Smooth muscle cell (in vitro differentiated cells): ENCODE measurements at regions not wholly inside any gene's neighbourhood (a gene's known extent, or its start where the extent isn't known, plus 50 kb on each side); places are given as distances from the start of the nearest gene placed in this dataset.

Experiments
- DNase-seq: peaks from one replicate; lab custom pipeline; 2025; ENCODE audit not compliant: unreplicated experiment; lab: John Stamatoyannopoulos, UW
- H2AFZ ChIP-seq: fragments of 200-600 bp; sonication (generic); 2 replicates; pipeline ENCODE4 v1.6.0; 2016; ENCODE audit warnings: antibody characterized with exemption, low read depth, mild to moderate bottlenecking
- H3F3A ChIP-seq: fragments of 200-600 bp; sonication (generic); 2 replicates; pipeline ENCODE4 v1.6.0; 2017; ENCODE audit warnings: antibody characterized with exemption, low read depth
- H3K27ac ChIP-seq: fragments of 200-600 bp; sonication (generic); 2 replicates; pipeline ENCODE4 v1.5.1; 2016; ENCODE audit warnings: low read depth, mild to moderate bottlenecking
- H3K27me3 ChIP-seq: fragments of 200-600 bp; sonication (generic); 2 replicates; pipeline ENCODE4 v1.6.1; 2016; ENCODE audit warnings: low read depth, mild to moderate bottlenecking
- H3K36me3 ChIP-seq: fragments of 200-600 bp; sonication (generic); 2 replicates; pipeline ENCODE4 v1.5.1; 2016; ENCODE audit warnings: low read depth
- H3K4me1 ChIP-seq: fragments of 200-600 bp; sonication (generic); 2 replicates; pipeline ENCODE4 v1.5.1; 2016; ENCODE audit warnings: low read depth
- H3K4me2 ChIP-seq: fragments of 200-600 bp; sonication (generic); 2 replicates; pipeline ENCODE4 v1.6.0; 2016; ENCODE audit warnings: mild to moderate bottlenecking
- H3K4me3 ChIP-seq: fragments of 200-600 bp; sonication (generic); 2 replicates; pipeline ENCODE4 v1.5.1; 2016; ENCODE audit warnings: mild to moderate bottlenecking
- H3K79me2 ChIP-seq: fragments of 200-600 bp; sonication (generic); 2 replicates; pipeline ENCODE4 v1.6.0; 2016; ENCODE audit warnings: low read depth, mild to moderate bottlenecking
- H3K9ac ChIP-seq: fragments of 200-600 bp; sonication (generic); 2 replicates; pipeline ENCODE4 v1.6.0; 2016; ENCODE audit warnings: low read depth
- H3K9me3 ChIP-seq: fragments of 200-600 bp; sonication (generic); replicated peaks from 2 replicates; pipeline ENCODE4 v1.5.1; 2016; ENCODE audit warnings: low read depth
- H4K20me1 ChIP-seq: fragments of 200-600 bp; sonication (generic); 2 replicates; pipeline ENCODE4 v1.6.0; 2016; ENCODE audit warnings: low read depth
- CTCF ChIP-seq: fragments of 200-600 bp; sonication (generic); IDR thresholded peaks from 2 replicates; pipeline ENCODE4 v1.5.1; 2017; ENCODE audit warnings: borderline replicate concordance, mild to moderate bottlenecking, antibody characterized with exemption; ENCODE audit not compliant: insufficient read depth, poor library complexity, severe bottlenecking
- WGBS: methylation state at CpG from one replicate; pipeline ENCODE4 v1.1.7; 2016; ENCODE audit warnings: low lambda C conversion rate; 5-methylcytosine and 5-hydroxymethylcytosine counted together

- Histone ChIP-seq H3K27ac (no peak overlapping the region), H4K20me1 (no peaks in the 10 kb centered on the region), H3F3A (no peaks in the 10 kb centered on the region), H3K27me3 (no peaks in the 10 kb centered on the region), H3K79me2 (no peaks in the 10 kb centered on the region), H3K9me3 (no peaks in the 10 kb centered on the region), H3K4me1 (no peaks in the 10 kb centered on the region), H3K4me3 (no peak overlapping the region), H3K9ac (no peak overlapping the region), H2AFZ (no peak overlapping the region), H3K4me2 (no peak overlapping the region), H3K36me3 (no peaks in the 10 kb centered on the region)
- DNase-seq: no peak
- TF ChIP-seq CTCF: no peak
Measured at GRCh38 chr13:67506407-67506806, 276.3 kb upstream of the PCDH9 start.

DNA sequence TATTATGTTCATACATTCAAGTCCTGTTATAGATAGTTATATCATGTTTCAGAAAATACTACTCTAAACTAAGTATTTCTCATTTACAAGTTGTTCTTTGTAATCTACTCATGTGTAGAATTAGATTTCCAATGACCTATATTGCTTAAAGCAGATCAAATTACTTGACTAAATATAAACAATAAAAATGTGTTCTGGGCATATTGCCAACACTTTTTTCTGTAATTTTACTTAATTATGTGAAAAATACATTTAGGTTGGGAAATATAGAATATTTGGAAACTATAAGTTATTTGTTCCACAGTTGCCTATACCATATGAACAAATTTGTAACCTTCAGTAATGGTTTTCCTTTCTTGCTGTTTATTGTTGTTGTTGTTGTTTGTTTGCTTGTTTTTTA is 275.2 kb upstream of the PCDH9 start:
- H4K20me1 ChIP-seq: no peaks in the 10 kb centered on the region
- no peak overlapping the region for H3K4me3 ChIP-seq
- H3K27ac ChIP-seq: no peak overlapping the region
- DNase-seq: no peak
- H3K36me3 ChIP-seq: no peaks in the 10 kb centered on the region
- H3K4me1 ChIP-seq: no peaks in the 10 kb centered on the region
- H3F3A ChIP-seq: no peaks in the 10 kb centered on the region
- H2AFZ ChIP-seq: no peak overlapping the region
- H3K79me2 ChIP-seq: no peaks in the 10 kb centered on the region
- no peak for TF ChIP-seq CTCF
- no peak overlapping the region for H3K9ac ChIP-seq
- H3K27me3 ChIP-seq: no peaks in the 10 kb centered on the region
- H3K9me3 ChIP-seq: no peaks in the 10 kb centered on the region
- no peak overlapping the region for H3K4me2 ChIP-seq

DNA sequence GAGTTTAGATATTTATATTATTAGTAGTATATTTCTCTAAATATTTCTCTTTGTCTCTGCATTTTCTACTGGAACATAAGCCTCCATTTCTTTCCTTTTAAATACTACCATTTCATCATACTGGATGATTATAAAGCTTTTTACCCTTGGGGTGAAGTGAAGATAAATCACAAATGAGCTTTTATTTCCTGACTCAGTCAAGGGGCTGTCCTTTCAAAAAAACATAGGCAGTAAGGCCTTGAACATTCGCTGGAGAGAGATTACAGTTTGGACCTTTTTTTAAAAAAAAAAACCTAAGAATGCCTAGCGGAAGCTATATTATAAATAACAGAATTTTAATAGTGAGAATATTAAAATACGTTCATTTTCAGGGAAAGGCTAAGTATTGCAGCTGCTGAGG is 268.8 kb upstream of the PCDH9 start:
- Histone ChIP-seq H3K27ac (no peak overlapping the region), H3K9me3 (no peaks in the 10 kb centered on the region), H3K4me3 (no peak overlapping the region), H2AFZ (no peak overlapping the region), H3K36me3 (no peaks in the 10 kb centered on the region), H3F3A (no peaks in the 10 kb centered on the region), H3K27me3 (no peaks in the 10 kb centered on the region), H3K4me2 (no peak overlapping the region), H4K20me1 (no peaks in the 10 kb centered on the region), H3K79me2 (no peaks in the 10 kb centered on the region), H3K9ac (no peak overlapping the region), H3K4me1 (no peaks in the 10 kb centered on the region)
- no peak for TF ChIP-seq CTCF
- DNase-seq: no peak
- 90% methylated on average over 3 of the region's 3 CpGs for WGBS

DNA sequence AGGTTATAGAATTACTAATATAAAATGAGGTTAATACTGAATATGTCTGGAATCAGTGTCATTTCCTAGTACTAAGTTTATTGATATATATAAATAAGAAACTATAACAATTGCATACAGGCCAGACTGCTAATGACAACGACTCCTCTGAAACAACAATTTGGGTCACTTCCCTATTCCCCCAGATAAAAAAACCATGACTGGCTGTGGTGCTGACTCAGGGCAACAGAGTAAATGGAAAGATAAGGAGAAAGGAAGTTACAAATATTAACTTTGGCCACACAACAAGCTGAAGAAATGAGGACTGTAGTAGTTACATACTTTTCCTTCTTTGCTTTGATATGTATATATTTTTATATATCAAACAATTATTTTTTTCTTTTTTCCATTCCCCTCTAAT is 263.7 kb upstream of the PCDH9 start:
- 8% methylated on average over 1 of the region's 1 CpG for WGBS
- no peaks in the 10 kb centered on the region for H3F3A ChIP-seq
- H3K9me3 ChIP-seq: no peaks in the 10 kb centered on the region
- H3K4me3 ChIP-seq: no peak overlapping the region
- H2AFZ ChIP-seq: no peak overlapping the region
- no peak for TF ChIP-seq CTCF
- H3K4me2 ChIP-seq: no peak overlapping the region
- no peak overlapping the region for H3K9ac ChIP-seq
- no peak overlapping the region for H3K27ac ChIP-seq
- no peaks in the 10 kb centered on the region for H3K36me3 ChIP-seq
- H3K79me2 ChIP-seq: no peaks in the 10 kb centered on the region
- H3K27me3 ChIP-seq: no peaks in the 10 kb centered on the region
- no peaks in the 10 kb centered on the region for H4K20me1 ChIP-seq
- no peaks in the 10 kb centered on the region for H3K4me1 ChIP-seq
- no peak for DNase-seq
